GM13977 (cell line): ENCODE measurements at regions not wholly inside any gene's neighbourhood (a gene's known extent, or its start where the extent isn't known, plus 50 kb on each side); places are given as distances from the start of the nearest gene placed in this dataset.

Experiments used
- DNase-seq: peaks from one replicate; pipeline ENCODE4 v3.0.0; 2012; ENCODE audit warnings: low spot score
- in situ Hi-C: fragments of 300-500 bp; cut with MboI; formaldehyde crosslinking; loops from one replicate; pipeline ENCODE4 v1.12.0; 2022; ENCODE audit warnings: low sequenced_read_pairs, low pct_unique_long_range_greater_than_20kb, mixed read lengths, inconsistent platforms; ENCODE audit not compliant: unreplicated experiment
- TF ChIP-seq, protein P1 (sequence below): IDR thresholded peaks from 2 replicates; pipeline ENCODE4 v1.5.1; 2012; ENCODE audit warnings: mild to moderate bottlenecking, control low read depth; ENCODE audit not compliant: insufficient read depth; ENCODE audit errors: extremely low read depth, missing control alignments

DNA sequence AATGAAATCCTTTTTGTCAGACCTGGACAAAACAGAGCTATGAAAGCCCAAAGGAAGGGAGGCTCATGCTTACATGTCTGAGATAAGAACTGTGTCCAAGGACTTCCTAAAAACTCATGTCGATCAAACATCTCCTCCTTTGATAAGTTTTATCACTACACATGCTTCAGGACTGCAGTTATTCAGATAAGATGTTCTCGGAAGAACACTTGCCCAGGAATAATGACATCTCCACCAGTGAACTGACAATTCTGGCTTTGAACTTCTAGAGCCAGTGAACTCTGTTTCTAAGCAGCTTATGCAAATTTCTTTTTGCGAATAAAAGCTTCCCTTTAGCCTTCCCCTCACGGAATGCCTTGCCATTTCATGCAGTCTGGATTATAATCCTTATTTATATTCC lies 561.6 kb downstream of the TBC1D4 start:
- DNase-seq: no peak
- TF ChIP-seq, protein P1, sequence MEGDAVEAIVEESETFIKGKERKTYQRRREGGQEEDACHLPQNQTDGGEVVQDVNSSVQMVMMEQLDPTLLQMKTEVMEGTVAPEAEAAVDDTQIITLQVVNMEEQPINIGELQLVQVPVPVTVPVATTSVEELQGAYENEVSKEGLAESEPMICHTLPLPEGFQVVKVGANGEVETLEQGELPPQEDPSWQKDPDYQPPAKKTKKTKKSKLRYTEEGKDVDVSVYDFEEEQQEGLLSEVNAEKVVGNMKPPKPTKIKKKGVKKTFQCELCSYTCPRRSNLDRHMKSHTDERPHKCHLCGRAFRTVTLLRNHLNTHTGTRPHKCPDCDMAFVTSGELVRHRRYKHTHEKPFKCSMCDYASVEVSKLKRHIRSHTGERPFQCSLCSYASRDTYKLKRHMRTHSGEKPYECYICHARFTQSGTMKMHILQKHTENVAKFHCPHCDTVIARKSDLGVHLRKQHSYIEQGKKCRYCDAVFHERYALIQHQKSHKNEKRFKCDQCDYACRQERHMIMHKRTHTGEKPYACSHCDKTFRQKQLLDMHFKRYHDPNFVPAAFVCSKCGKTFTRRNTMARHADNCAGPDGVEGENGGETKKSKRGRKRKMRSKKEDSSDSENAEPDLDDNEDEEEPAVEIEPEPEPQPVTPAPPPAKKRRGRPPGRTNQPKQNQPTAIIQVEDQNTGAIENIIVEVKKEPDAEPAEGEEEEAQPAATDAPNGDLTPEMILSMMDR: no peak

DNA sequence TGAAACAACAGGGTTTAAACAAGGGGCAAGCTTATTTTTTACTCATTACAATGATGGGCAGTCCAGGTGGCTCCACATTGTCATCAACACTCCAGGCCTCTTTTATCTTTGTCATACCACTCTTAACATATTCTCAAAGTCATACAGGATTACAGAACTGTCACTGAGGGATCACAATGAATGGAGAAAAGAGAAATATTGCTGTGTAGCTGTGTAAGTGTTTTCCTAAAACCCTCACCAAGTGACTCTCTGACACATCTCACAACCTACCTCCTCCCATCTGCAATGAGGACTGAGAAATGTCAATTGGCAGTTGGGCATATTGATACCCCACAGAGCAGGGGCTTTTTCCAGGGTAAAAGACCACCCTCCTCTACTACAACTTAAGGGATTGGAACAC lies 562.1 kb downstream of the TBC1D4 start:
- TF ChIP-seq, protein P1: no peak
- in situ Hi-C loops: no loop called here
- no peak for DNase-seq

More for the DNA sequence above, 561.6 kb downstream of the TBC1D4 start:
- in situ Hi-C loops: no loop called here

DNA sequence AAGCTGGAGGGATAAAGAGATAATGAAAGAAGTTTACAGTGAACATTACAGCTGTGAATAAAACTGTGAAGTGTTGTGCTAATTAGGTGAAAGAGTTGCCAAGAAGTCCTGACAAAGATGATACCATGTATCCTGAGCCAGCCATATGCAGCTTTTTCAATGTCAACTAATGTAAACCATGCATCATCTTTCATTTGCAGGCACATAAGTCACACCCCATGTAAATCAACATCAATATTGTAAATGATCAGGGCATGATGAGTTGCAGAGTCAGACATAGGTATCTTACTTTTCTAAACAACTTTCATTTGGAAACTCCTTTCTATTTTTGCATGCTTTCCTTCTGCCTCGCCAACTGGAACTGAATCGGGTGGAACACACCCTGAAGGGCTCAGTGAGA lies 569.1 kb downstream of the TBC1D4 start:
- no peak for DNase-seq
- in situ Hi-C loops: no loop called here
- TF ChIP-seq, protein P1: no peak

DNA sequence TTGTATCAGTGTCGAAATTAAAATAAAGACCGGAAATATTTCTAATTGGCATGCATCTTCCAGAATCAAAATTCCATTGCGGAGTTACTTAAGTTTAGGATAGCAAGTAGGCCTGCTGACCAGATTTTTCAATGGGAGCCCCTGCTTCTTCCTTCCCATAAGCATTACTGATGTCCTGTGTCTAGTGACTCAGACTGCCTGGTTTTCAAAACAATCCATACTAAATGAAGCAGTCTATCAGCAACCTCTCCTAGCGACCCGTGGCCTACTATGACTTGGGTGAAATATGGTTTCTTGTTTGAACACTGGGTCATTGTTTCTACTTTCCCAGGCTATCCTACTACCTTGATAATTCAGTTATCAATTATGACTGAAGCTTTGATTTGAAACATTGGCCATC lies 571.6 kb downstream of the TBC1D4 start:
- TF ChIP-seq, protein P1: no peak
- in situ Hi-C loops: no loop called here
- no peak for DNase-seq

DNA sequence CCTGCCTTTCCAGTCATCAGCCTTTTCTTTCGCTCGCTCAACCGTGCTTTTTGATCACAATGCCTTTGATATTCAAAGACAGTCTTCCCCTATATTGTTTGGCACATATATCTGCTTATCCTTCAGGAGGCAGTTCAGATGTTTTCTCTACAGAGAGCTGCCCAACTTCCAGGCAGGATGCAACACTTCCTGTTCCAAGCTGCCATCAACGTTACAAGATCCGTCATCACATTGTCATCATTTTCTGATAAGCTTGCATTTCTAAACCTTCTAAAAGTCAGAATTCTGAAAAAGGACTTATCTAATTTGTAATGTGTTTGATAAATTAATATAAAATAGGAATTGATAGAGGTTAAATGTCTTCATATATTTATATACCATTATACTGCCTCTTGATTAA lies 574.2 kb downstream of the TBC1D4 start:
- DNase-seq: no peak
- in situ Hi-C loops: no loop called here
- TF ChIP-seq, protein P1: no peak

DNA sequence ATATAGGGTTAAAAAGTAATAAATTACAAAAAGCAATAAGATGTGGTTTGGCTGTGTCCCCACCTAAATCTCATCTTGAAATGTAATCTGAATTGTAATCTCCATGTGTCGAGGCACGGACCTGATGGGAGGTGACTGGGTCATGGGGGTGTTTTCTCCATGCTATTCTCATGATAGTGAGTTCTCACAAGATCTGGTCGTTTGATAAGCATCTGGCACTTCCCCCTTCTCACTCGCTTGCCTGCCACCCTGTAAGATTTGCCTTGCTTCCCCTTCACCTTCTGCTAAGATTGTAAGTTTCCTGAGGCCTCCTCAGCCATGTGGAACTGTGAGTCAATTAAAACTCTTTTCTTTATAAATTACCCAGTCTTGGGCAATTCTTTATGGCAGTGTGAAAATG lies 577.4 kb downstream of the TBC1D4 start:
- DNase-seq: no peak
- in situ Hi-C loops: no loop called here
- TF ChIP-seq, protein P1: no peak
